ENCODE measurements at regions not wholly inside any gene's neighbourhood (a gene's known extent, or its start where the extent isn't known, plus 50 kb on each side); places are given as distances from the start of the nearest gene placed in this dataset.

DNA sequence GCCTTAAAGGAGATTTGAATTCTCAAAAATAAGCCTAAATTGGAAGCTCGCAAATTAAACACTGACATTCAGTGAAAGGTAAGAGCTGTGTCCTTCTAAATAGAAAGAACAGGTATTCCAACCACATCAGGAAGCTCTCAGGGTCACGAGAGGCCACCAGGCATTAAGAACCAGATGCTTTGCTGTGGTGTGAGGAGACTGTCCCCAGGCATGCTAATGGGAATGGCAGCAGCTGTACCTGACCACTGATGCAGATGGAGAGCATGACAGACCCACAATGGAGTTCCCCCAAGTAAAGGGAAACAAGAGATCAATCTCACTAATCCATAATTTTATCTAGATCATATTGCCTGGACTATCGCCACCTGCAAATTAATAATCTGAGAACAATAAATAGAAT is 658.9 kb upstream of the NOX3 start:
- TF ChIP-seq, protein P1, sequence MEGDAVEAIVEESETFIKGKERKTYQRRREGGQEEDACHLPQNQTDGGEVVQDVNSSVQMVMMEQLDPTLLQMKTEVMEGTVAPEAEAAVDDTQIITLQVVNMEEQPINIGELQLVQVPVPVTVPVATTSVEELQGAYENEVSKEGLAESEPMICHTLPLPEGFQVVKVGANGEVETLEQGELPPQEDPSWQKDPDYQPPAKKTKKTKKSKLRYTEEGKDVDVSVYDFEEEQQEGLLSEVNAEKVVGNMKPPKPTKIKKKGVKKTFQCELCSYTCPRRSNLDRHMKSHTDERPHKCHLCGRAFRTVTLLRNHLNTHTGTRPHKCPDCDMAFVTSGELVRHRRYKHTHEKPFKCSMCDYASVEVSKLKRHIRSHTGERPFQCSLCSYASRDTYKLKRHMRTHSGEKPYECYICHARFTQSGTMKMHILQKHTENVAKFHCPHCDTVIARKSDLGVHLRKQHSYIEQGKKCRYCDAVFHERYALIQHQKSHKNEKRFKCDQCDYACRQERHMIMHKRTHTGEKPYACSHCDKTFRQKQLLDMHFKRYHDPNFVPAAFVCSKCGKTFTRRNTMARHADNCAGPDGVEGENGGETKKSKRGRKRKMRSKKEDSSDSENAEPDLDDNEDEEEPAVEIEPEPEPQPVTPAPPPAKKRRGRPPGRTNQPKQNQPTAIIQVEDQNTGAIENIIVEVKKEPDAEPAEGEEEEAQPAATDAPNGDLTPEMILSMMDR (IDR thresholded peaks at IDR 0.05; ENCODE audit: insufficient read depth, low read length) = no peak
- TF ChIP-seq POLR2AphosphoS5 (IDR thresholded peaks at IDR 0.05; ENCODE audit: low read depth) = no peak
- TF ChIP-seq, protein P2, sequence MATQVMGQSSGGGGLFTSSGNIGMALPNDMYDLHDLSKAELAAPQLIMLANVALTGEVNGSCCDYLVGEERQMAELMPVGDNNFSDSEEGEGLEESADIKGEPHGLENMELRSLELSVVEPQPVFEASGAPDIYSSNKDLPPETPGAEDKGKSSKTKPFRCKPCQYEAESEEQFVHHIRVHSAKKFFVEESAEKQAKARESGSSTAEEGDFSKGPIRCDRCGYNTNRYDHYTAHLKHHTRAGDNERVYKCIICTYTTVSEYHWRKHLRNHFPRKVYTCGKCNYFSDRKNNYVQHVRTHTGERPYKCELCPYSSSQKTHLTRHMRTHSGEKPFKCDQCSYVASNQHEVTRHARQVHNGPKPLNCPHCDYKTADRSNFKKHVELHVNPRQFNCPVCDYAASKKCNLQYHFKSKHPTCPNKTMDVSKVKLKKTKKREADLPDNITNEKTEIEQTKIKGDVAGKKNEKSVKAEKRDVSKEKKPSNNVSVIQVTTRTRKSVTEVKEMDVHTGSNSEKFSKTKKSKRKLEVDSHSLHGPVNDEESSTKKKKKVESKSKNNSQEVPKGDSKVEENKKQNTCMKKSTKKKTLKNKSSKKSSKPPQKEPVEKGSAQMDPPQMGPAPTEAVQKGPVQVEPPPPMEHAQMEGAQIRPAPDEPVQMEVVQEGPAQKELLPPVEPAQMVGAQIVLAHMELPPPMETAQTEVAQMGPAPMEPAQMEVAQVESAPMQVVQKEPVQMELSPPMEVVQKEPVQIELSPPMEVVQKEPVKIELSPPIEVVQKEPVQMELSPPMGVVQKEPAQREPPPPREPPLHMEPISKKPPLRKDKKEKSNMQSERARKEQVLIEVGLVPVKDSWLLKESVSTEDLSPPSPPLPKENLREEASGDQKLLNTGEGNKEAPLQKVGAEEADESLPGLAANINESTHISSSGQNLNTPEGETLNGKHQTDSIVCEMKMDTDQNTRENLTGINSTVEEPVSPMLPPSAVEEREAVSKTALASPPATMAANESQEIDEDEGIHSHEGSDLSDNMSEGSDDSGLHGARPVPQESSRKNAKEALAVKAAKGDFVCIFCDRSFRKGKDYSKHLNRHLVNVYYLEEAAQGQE (IDR thresholded peaks at IDR 0.05; ENCODE audit: insufficient replicate concordance, low read depth) = no peak
